MM.1S (cell line): ENCODE measurements at regions not wholly inside any gene's neighbourhood (a gene's known extent, or its start where the extent isn't known, plus 50 kb on each side); places are given as distances from the start of the nearest gene placed in this dataset.
"Not testable (repeated sequence)": the region's sequence is repeated elsewhere in the genome, so short reads cannot be mapped to it uniquely, and the experiment has no call there.

Source experiments
- DNase-seq: peaks from one replicate; pipeline ENCODE4 v3.0.0-alpha.2; 2015
- H2AFZ ChIP-seq: fragments of 300-600 bp; sonication (generic); 2 replicates; pipeline ENCODE4 v1.6.0; 2016; ENCODE audit warnings: antibody characterized with exemption, low read length
- H3F3A ChIP-seq: fragments of 300-600 bp; sonication (generic); 2 replicates; pipeline ENCODE4 v1.6.1; 2016; ENCODE audit warnings: mild to moderate bottlenecking, antibody characterized with exemption, low read length, moderate library complexity, mixed read lengths; ENCODE audit not compliant: insufficient read depth
- H3K27ac ChIP-seq: fragments of 300-600 bp; sonication (generic); 2 replicates; pipeline ENCODE4 v1.5.1; 2016; ENCODE audit warnings: mild to moderate bottlenecking, low read length
- H3K27me3 ChIP-seq: fragments of 300-600 bp; sonication (generic); replicated peaks from 2 replicates; pipeline ENCODE4 v1.6.0; 2016; ENCODE audit warnings: low read length; ENCODE audit not compliant: insufficient read depth
- H3K36me3 ChIP-seq: fragments of 300-600 bp; sonication (generic); replicated peaks from 2 replicates; pipeline ENCODE4 v1.6.1; 2016; ENCODE audit warnings: mild to moderate bottlenecking, low read length, mixed read lengths; ENCODE audit not compliant: insufficient read depth
- H3K4me1 ChIP-seq: fragments of 300-600 bp; sonication (generic); 2 replicates; pipeline ENCODE4 v1.6.1; 2016; ENCODE audit warnings: low read length, mixed read lengths
- H3K4me2 ChIP-seq: fragments of 300-600 bp; sonication (generic); 2 replicates; pipeline ENCODE4 v1.6.0; 2016; ENCODE audit warnings: low read depth, low read length
- H3K4me3 ChIP-seq: fragments of 300-600 bp; sonication (generic); 2 replicates; pipeline ENCODE4 v1.5.1; 2016; ENCODE audit warnings: low read length, mixed read lengths
- H3K79me2 ChIP-seq: fragments of 300-600 bp; sonication (generic); 2 replicates; pipeline ENCODE4 v1.6.1; 2016; ENCODE audit warnings: mixed run types, low read length, mixed read lengths
- H3K9ac ChIP-seq: fragments of 300-600 bp; sonication (generic); 2 replicates; pipeline ENCODE4 v1.6.1; 2016; ENCODE audit warnings: low read length, mixed read lengths
- H3K9me2 ChIP-seq: fragments of 300-600 bp; sonication (generic); replicated peaks from 2 replicates; pipeline ENCODE4 v1.6.1; 2016; ENCODE audit warnings: mild to moderate bottlenecking, low read length, mixed read lengths; ENCODE audit not compliant: insufficient read depth
- H3K9me3 ChIP-seq: fragments of 300-600 bp; sonication (generic); replicated peaks from 2 replicates; pipeline ENCODE4 v1.6.1; 2016; ENCODE audit warnings: mild to moderate bottlenecking, low read length, mixed read lengths; ENCODE audit not compliant: insufficient read depth
- H4K20me1 ChIP-seq: fragments of 300-600 bp; sonication (generic); 2 replicates; pipeline ENCODE4 v1.6.1; 2016; ENCODE audit warnings: mild to moderate bottlenecking, low read length, moderate library complexity, mixed read lengths; ENCODE audit not compliant: insufficient read depth
- CTCF ChIP-seq: fragments of 300-600 bp; sonication (generic); IDR thresholded peaks from 2 replicates; pipeline ENCODE4 v1.5.1; 2016; ENCODE audit warnings: antibody characterized with exemption, low read length, mixed read lengths
- EZH2 ChIP-seq: fragments of 300-600 bp; sonication (generic); optimal IDR thresholded peaks from 2 replicates; pipeline ENCODE3; 2017; ENCODE audit warnings: low read depth, mild to moderate bottlenecking, antibody characterized with exemption, low read length, mixed read lengths
- EZH2phosphoT487 ChIP-seq: fragments of 300-600 bp; sonication (generic); IDR thresholded peaks from 2 replicates; pipeline ENCODE4 v1.6.1; 2018; ENCODE audit warnings: antibody characterized with exemption, low read length

- no peaks in the 10 kb centered on the region for H3F3A ChIP-seq
- no peaks in the 10 kb centered on the region for H3K9me3 ChIP-seq
- no peak overlapping the region for H3K9ac ChIP-seq
- no peak overlapping the region for H3K4me3 ChIP-seq
- no peaks in the 10 kb centered on the region for H4K20me1 ChIP-seq
- H3K4me2 ChIP-seq = no peak overlapping the region
- TF ChIP-seq EZH2 (no peak), EZH2phosphoT487 (no peak), CTCF (no peak)
- no peak overlapping the region for H2AFZ ChIP-seq
- no peaks in the 10 kb centered on the region for H3K27me3 ChIP-seq
- no peaks in the 10 kb centered on the region for H3K9me2 ChIP-seq
- H3K27ac ChIP-seq = no peak overlapping the region
- no peaks in the 10 kb centered on the region for H3K79me2 ChIP-seq
- no peak for DNase-seq
- no peaks in the 10 kb centered on the region for H3K36me3 ChIP-seq
- H3K4me1 ChIP-seq = no peaks in the 10 kb centered on the region
Measured at GRCh38 chr5:105868038-105868780, 1802.5 kb downstream of the EFNA5 start.

- Histone ChIP-seq H3F3A (no peaks in the 10 kb centered on the region), H3K4me1 (no peaks in the 10 kb centered on the region), H3K4me2 (no peak overlapping the region), H3K9me3 (no peaks in the 10 kb centered on the region), H3K27ac (no peak overlapping the region), H2AFZ (no peak overlapping the region), H3K27me3 (no peaks in the 10 kb centered on the region), H3K36me3 (no peaks in the 10 kb centered on the region), H3K79me2 (no peaks in the 10 kb centered on the region), H3K9me2 (no peaks in the 10 kb centered on the region), H4K20me1 (no peaks in the 10 kb centered on the region), H3K9ac (no peak overlapping the region), H3K4me3 (no peak overlapping the region)
- no peak for TF ChIP-seq CTCF
- no peak for TF ChIP-seq EZH2phosphoT487
- no peak for DNase-seq
Measured at GRCh38 chr5:105865834-105866233, 1804.9 kb downstream of the EFNA5 start.

- not testable (repeated sequence) for H3K4me2 ChIP-seq, H3K9me3 ChIP-seq
Measured at GRCh38 chr5:105859350-105859749, 1811.4 kb downstream of the EFNA5 start.

GRCh38 chr5:105849701-105850100 is 1821.0 kb downstream of the EFNA5 start:
- Histone ChIP-seq H2AFZ (no peak overlapping the region), H3K9me3 (no peaks in the 10 kb centered on the region), H3K4me3 (no peak overlapping the region), H3K27me3 (no peaks in the 10 kb centered on the region), H4K20me1 (no peaks in the 10 kb centered on the region), H3K9me2 (no peaks in the 10 kb centered on the region), H3K9ac (no peak overlapping the region), H3K4me2 (no peak overlapping the region), H3K27ac (no peak overlapping the region), H3K79me2 (no peaks in the 10 kb centered on the region), H3K4me1 (no peaks in the 10 kb centered on the region), H3K36me3 (no peaks in the 10 kb centered on the region), H3F3A (no peaks in the 10 kb centered on the region)
- DNase-seq = no peak
- TF ChIP-seq CTCF (no peak), EZH2phosphoT487 (no peak), EZH2 (no peak)

More at GRCh38 chr5:105859350-105859749, 1811.4 kb downstream of the EFNA5 start:
- H2AFZ ChIP-seq, H3K27me3 ChIP-seq, H3K9ac ChIP-seq, H3F3A ChIP-seq, DNase-seq, H3K27ac ChIP-seq, H3K4me3 ChIP-seq, H3K36me3 ChIP-seq, H4K20me1 ChIP-seq, H3K9me2 ChIP-seq, H3K4me1 ChIP-seq, H3K79me2 ChIP-seq: not testable (repeated sequence)
